ENCODE measurements at regions not wholly inside any gene's neighbourhood (a gene's known extent, or its start where the extent isn't known, plus 50 kb on each side); places are given as distances from the start of the nearest gene placed in this dataset.

DNA sequence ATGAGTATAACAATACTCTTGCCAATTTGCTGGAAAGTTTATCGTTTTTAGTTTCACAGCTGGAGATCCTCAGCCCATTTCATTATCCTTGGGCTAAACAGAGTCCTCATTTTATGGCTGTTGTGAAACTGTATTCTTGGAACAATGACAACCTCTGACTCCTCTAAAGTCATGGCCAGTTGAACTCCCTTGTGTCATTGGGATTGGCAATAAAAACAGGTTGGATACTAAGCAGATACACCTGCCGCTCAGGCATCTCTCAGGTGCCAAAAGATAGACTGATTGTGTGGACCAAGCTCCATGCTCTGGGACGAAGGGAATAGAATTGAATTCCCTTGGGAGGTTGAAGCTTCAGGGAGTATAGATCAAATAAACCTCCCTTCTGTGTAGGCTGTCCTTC, 182.2 kb downstream of the WDR11 start:
- no peak for DNase-seq

DNA sequence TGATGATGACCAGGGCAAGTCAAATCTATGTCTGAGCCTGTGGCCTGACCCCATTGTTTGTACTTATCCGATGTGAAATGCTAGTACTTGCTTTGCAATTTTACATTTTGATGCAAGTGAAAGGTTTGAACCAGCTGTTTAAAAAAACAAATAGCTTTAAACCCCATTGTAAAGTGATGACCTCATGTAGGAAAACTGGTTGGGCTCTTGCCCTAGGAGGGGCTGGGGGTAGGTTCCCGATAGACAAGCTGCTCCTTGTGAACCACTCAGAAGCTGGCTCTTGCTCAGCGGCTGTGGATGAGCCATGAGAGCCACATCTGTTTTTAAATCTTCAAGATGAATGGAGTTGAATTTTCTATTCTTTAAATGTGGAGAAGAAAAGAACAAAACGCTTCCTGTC, 185.3 kb downstream of the WDR11 start:
- DNase-seq, result no peak

DNA sequence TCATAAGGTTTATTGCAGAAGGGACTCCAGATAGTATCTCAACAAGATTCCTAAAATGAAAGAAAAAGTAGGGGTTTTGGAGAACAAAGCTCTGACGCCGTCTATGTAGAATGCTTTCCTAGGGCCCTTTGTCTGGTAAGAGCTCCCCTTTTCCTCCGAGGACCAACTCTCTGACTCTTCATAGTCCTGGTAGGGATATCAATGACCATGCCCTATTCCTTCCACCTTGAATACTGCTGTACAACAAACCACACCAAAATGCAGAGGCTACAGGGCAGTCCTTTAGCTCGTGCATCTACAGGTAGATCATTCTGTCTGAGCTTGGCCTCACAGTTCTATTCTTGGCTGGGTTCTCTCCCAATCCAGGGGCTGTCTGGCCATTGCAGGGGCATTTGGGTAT, 190.3 kb downstream of the WDR11 start:
- DNase-seq, result no peak

DNA sequence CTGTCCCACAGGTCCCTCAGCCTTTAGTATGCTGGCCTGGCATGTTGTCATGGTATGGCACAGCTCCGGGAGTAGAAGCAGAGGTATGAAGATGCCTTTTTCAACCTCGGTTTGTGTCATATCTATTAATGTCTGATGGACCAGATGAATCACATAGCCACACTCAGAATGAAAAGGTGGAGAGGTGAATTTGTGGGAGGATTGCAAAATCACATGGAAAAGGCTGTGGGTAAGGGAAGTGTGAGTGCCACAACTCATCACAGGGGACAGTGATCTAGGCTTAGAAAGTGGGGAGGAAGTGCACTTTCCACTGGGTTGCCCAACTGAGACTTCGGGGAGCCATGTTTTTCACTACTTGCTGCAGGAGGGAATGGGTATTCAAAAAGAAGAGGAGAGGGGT, 190.7 kb downstream of the WDR11 start:
- no peak for DNase-seq

DNA sequence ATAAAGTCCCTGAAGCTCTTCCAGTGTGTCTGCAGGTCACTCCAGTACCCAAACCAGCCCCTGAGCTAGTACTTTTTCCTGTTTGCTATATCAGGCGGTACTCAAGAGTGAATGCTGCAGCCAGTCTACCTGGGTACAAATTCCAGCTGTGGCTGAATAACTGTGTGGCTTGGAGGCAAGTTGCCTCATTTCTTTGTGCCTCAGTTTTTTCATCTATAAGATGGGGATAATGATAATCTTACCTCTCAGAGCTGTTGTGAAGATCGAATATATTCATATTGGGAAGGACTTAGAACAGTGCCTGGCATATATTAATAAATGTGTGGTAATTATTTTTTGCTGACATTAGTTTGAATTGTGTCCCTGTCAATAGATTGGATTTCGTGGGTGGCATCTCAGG, 191.2 kb downstream of the WDR11 start:
- no peak for DNase-seq

DNA sequence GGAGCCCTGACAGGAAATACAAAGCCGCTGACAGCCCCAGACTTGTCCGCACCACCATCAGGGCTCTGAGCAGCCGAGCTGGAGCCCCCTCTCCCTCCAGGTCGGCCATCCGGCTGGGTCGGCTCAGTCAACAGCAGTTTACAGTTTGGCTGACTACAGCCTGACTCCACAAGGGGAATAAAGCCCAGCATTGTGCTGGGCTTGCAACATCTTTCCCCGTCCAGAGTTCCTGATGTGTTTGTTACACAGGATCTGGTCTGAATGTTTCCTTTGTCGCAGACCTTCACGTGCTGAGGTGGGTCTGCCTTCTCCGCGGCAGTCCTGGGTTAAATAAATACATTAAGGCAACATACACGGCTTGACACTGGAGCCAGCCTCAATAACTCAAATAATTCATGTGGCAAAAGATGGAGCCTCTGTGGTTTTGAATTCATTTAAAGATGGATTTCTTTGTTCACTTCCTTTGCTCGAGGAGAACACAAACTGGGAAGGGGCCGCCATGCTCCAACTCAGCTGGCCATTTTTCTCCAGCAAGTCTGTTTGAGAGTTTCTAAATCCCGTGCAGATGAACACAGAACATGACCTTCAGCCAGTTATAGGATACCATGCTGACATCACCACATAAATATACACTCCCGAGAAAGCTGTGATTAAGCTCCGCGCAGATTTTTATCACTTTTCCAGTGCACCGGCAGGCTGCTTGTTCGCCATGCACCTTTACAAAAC, 192.1 kb downstream of the WDR11 start:
- no peak for DNase-seq

DNA sequence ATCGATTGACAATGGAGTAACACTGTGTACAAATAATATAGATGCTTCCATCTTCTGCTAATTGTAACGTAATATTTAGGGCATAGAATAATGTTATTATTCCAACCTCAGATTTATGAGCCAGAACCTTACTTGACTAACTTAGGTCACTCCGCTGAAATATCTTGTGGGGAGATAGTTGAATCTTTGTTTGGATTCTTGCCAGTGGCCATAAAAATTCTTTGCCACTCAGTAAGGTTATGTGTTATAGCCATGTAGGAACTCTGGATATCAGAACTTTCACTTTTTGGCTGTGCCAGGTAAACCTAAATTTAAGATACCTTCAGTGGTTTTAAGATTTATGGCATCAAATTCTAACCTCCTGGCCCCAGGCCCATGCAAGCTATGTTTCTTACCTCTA, 197.6 kb downstream of the WDR11 start:
- no peak for DNase-seq

DNA sequence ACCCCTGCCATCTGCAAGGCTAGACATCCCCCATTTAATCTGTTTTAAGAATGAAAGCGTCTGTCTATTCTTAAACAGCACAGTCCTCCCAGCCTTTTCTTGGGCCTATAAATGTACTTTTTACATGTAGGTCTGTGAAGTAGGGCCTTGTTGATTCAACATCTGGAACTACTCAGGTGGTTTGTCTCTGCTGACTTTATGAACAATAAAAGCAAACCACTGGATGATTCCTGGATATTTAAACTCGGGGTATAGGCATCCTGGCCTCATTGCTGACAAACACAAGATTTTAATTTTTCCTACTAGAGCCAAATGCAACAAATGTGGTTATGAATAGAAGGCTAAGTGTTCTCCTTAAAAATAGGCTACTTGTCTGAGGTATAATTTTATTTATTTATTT, 198.3 kb downstream of the WDR11 start:
- DNase-seq, result no peak

DNA sequence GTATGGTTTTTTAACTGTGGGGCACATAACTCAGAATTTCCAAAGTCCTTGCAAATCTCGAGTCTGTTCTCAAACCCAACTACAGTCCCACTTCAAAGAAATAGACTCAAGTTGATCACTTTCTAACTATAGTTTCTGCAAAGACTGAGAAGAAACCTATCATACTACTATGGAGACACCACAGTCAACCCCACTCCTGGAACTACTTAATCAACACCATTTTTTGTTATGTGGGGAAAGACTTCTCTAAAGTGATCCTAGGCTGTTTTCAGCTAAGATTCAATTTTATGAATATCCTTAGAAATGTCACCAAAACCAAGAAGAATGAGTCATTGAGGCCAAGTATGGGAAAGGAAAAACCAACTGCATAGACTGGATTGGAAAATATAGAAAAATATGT, 198.8 kb downstream of the WDR11 start:
- DNase-seq, result no peak

DNA sequence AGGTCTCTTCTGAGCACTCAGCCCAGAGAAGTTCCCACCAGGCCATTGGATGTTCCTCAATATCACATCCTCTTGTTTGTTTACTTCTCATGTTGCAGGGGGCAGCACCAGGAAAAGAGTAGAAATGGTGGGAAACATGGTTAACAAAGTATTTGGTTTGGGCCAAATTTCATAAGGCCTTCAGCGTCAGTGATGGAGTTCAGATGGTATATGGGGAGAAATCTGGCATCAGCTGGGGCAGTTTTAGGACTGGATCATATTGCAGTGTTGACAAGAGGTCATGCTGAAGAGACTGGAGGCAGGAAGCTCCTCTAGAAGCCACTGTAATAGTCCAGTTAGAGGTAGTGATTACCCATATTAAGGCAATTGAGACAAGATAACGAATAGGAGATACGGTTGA, 200.0 kb downstream of the WDR11 start:
- no peak for DNase-seq

DNA sequence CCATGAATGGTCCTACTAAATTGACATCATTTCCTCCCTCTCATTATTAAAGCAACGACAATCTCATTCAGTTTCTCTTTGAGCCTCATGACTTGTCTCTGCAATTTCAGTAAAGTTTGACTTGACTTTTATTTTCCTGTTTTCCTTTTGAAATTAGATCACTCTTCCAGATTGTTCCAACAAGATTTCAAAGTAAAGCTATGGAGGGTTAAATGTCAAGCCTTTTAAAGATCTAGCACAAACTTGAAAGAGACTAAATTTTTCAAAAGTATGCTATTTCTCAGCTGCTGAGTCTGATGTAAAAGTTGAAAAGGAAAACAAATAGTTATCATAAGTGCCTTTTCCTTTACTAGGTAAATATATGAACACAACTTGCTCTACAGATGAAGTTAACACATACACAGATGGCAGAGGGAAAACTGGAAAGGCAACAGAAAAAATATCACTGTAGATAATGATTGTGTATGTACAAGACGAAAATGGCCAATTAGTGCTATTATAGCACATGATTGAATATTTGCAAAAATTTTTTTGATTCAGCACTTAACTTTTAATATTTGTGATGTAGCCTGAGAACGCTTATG, 200.6 kb downstream of the WDR11 start:
- no peak for DNase-seq

DNA sequence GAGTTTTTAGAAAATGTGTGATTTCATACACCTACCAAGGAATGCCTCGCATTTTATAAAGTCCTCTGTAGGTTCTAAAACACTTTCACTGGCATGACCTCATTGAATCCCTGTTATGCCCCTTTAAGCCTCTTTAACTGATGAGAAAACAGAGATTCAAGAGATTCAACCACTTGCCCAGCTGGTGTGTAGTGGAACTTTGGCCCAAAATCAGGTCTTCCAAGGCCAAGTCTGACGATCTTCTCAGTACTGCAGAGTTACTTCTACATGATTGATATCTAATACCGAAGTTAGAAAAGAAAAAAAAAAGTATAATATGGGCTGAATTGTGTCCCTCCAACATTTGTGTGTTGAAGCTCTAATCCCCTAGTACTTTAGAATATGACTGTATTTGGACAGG, 202.0 kb downstream of the WDR11 start:
- no peak for DNase-seq

DNA sequence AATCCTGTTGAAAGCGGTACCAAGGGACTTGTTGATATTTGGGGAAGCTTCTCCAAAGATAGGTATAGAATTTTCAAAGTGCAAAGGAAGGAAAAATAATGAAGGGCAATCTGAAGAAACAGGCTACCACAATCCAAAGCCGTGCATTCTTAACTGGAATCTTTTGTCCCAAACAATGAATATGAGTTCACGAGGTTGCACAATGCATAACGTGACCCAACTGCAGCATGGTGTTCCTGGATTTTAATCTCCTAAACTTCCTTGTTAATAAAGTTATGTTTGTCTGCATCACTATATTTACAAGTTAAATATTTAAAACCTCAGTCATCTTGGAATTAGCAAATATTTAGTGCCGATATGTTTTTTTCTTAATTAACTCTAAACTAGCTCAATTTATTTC, 203.7 kb downstream of the WDR11 start:
- no peak for DNase-seq

DNA sequence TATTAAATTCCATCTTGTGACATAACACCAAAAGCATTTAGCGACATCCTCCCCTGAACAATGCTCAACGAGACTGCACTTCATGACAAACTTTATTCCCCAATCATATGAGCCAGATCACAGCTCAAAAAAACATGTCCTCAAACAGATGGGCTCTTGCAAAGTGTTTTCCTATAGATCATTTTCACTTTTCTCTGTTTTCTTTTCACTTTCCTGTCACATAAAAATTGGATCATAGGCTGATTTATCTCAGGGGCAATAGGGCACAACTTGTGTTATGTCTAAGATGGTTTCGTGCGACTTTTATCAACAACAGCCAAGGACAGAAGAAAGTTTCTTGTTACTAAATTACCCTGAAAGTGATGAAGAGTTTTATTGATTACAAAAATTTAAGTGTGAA, 206.1 kb downstream of the WDR11 start:
- DNase-seq, result no peak

DNA sequence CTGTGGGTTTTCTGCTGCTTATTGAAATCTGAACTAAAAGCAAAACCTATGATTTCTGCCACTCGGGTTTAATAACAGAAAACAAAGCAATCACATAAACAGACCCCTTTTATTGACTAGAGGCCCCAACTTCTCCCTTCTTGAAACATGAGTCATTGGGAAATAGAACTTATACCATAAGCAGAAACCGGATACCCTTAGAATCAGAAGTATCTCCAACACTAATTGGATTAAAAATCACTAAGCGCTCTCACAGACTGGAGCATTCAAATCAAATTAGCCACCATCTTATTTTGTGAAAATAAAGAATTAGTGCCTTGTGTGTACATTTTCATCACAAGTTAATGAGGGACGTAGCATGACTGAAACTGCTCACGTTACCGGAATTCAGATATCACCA, 206.9 kb downstream of the WDR11 start:
- no peak for DNase-seq

DNA sequence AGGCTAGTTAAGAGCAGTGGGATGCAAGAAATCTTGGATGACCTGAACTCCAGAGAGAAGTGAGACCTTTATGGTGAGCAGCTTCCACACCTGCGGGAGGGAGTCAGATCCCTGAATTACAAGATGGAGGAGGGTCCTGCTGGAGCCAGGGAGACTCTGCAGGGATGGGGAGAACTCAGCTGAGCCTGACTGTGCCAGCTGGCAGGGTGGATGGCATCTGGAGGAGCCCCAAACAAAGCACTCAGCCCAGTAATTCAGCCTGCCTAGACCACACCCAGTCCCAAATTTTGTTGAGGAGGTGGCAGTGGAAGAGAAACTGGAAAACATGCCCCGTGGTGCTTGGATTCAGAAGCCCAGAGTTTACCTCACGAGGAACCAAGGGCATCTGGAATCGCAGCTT, 208.2 kb downstream of the WDR11 start:
- no peak for DNase-seq

DNA sequence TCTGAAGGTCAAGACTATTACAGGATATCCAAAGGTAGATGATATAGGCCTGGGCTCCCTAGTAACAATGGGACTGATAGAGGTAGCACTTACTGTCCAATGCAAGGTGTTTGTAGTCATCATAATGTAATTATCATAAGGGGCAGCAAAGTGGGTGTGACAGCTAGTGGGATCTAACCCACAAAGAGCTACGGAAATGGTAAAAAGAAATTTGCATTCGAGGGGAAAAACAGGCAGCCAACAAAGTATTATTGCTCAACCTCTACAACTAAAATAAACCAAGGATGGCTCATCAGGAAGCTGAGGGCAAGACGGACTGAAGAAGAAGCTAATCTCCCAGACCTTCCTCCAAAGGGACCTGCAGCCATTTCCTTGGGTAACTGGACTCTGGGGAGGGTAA, 211.0 kb downstream of the WDR11 start:
- DNase-seq, result no peak

DNA sequence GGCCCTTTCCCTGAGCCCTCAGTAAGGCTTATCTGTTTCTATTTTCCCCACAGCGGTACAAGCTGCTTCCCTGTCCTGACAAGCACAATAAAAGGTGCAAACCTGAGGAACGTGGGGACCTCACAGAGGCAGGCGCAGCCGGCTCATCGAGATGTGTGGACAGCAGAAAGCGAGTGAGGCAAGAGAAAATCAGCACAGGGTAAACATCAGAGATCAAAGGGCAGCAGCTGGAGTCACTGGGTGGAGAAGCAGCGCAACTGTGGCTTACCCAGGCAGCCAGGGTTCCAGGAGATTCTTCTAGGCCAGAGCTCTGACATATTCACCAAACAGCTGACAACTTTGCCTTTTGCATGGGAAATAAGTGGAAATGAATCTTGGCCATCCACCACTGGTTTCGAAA, 212.6 kb downstream of the WDR11 start:
- no peak for DNase-seq

DNA sequence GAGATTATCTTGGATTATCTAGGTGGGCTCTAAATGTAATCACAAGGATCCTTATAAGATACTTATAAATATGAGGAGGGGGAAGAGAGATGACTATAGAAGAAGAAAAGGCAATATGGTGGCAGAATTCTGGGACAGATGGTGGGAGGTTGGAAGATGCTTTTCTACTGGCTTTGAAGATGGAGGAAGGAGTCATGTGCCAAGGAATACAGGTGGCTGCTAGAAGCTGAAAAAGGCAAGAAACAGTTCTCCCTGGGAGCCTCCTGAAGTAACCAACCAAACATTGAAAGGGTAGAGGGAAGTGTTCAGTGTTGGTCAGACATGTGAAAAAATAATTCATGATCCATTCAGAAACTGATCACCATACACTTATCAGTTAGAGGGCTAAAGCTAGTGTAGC, 213.3 kb downstream of the WDR11 start:
- DNase-seq, result no peak

DNA sequence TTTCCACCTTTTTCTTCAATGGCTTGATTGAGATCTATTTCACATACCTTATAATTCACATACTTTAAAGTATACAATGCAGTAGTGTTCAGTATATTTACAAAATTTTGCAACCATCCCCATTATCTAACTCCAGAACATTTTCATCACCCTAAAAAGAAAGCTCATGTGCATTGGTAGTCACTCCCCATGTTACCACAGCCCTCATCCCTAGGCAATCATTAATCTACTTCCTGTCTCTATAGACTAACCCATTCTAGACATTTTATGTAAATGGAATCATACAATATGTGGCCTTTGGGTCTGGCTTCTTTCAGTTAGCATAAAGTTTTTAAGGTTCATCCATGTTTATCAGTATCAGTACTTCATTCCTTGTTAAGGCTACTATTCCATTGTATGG, 214.2 kb downstream of the WDR11 start:
- no peak for DNase-seq

DNA sequence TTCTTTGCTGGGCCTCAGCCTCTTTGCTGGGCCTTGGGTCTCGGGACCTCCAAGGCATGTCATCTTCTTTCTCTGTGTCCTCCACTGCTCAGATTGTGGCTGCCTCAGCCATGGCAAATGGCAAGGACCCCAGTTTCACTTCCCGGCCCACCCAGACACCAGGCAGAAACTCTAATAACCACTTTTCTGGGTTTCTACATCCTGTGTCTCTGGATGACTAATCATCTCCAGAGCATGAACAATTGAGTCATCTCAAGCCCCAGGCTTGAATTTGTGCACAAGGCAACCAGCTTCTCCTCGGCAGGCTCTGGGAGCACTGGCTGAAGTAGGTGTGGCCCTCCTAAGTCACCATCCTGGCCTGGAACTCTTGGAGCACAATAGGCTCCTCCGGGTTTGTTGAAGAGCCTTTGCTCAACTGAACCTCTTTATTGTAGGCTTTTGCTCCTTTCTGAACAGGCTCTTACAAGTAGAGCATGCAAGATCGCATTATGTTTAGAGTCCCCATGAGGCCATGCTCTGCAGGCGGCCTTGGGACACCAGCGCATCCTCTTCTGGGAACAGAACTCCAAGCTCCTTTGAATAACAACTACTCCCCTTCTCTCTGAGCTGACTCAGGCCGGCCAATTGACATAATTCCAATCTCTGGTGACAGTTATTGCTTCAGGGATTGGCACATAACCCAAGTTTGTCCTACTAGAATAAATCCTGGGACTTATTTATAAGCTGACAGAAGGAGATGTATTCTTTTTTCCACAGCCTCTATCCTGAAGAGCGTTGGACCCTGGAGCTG, 218.1 kb downstream of the WDR11 start:
- no peak for DNase-seq

DNA sequence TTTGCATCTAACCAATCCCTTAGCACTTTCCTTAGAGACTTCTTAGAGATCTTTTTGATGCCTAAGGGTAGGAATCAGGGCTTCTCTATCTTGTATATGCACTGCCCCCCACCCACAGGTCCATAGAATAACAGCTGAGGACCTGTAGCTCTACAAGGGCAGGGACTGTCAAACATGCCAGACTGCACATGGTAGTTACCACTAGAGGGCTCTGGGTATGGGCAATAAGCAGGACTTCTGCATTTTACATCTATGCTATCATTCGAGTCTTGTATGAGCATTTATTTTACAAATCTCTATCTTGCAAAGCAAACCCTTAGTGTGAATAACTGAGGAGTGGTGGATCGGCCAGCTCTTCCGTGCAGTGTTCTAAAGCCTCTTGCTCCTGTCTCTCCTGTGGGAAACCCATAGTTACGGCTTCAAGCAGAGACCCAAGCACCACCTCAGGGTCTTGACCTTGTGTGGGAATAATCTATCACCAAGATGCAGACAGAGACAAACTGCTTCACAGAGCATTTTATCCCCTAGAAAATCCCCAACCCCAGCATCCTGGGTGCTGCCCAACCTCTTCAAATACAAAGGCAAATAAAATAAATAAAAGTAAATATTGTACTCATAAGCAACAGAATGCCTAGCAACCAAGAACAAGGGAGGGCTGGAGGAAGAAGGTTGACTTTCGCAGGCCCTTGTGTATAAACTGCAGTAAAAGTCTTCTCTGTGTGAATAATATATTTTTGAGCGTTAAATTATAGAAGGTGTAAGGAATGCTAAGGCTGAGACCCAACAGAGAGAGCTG, 219.3 kb downstream of the WDR11 start:
- DNase-seq, result no peak

DNA sequence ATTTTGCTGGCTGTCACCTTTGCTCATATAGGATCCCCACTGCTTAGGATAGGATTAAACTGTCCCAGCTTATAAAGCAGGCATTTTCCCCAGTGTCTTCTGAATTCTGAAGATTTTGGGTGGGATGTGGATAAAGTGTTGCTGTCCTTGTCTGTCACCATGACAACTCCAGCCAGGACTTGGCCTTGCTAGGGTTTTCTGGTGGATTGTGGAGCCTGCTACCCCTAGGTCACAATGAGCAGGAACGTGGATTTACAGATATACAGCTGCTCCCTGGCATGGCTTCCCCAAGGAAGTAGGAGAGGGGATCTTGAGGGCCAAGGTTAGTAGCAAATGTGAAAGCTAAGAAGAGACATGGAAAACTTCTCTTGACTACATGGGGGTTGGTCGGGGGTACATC, 220.7 kb downstream of the WDR11 start:
- DNase-seq, result no peak

All from occipital lobe (tissue), 1 donor.